Karpas-422 (cell line): ENCODE measurements at regions not wholly inside any gene's neighbourhood (a gene's known extent, or its start where the extent isn't known, plus 50 kb on each side); places are given as distances from the start of the nearest gene placed in this dataset.

ENCODE experiments used
- DNase-seq: peaks from one replicate; pipeline ENCODE4 v3.0.0-alpha.2; 2015
- H2AFZ ChIP-seq: fragments of 200-600 bp; sonication (generic); 2 replicates; pipeline ENCODE4 v1.6.1; 2014; ENCODE audit warnings: antibody characterized with exemption, low read length, mixed read lengths
- H3K27ac ChIP-seq: fragments of 200-600 bp; sonication (generic); 2 replicates; pipeline ENCODE4 v1.5.1; 2014; ENCODE audit warnings: mild to moderate bottlenecking, low read length, moderate library complexity
- H3K27me3 ChIP-seq: fragments of 200-600 bp; sonication (generic); 2 replicates; pipeline ENCODE4 v1.6.1; 2014; ENCODE audit warnings: low read length, mixed read lengths
- H3K36me3 ChIP-seq: fragments of 200-600 bp; sonication (generic); 2 replicates; pipeline ENCODE4 v1.6.1; 2014; ENCODE audit warnings: low read length, mixed read lengths; ENCODE audit not compliant: insufficient read depth
- H3K4me1 ChIP-seq: fragments of 200-600 bp; sonication (generic); 2 replicates; pipeline ENCODE4 v1.6.1; 2014; ENCODE audit warnings: mild to moderate bottlenecking, low read length, mixed read lengths
- H3K4me2 ChIP-seq: fragments of 200-600 bp; sonication (generic); 2 replicates; pipeline ENCODE4 v1.6.1; 2014; ENCODE audit warnings: low read length, low read depth, mild to moderate bottlenecking; ENCODE audit not compliant: poor library complexity, severe bottlenecking
- H3K4me3 ChIP-seq: fragments of 200-600 bp; sonication (generic); 2 replicates; pipeline ENCODE4 v1.5.1; 2014; ENCODE audit warnings: mild to moderate bottlenecking, antibody characterized with exemption, low read length, mixed read lengths
- H3K79me2 ChIP-seq: fragments of 200-600 bp; sonication (generic); 2 replicates; pipeline ENCODE4 v1.6.1; 2014; ENCODE audit warnings: mild to moderate bottlenecking, low read length, mixed read lengths
- H3K9ac ChIP-seq: fragments of 200-600 bp; sonication (generic); 2 replicates; pipeline ENCODE4 v1.6.0; 2014; ENCODE audit warnings: low read length
- H3K9me2 ChIP-seq: fragments of 200-600 bp; sonication (generic), shearing (Covaris generic); replicated peaks from 2 replicates; pipeline ENCODE4 v1.6.0; 2014; ENCODE audit warnings: mild to moderate bottlenecking, low read length, moderate library complexity; ENCODE audit not compliant: insufficient read depth
- H3K9me3 ChIP-seq: fragments of 300-700, 200-600 bp; sonication (generic); 2 replicates; pipeline ENCODE4 v1.6.1; 2014; ENCODE audit warnings: low read length, mixed read lengths
- H4K20me1 ChIP-seq: fragments of 200-600 bp; sonication (generic); 2 replicates; pipeline ENCODE4 v1.6.1; 2014; ENCODE audit warnings: mild to moderate bottlenecking, antibody characterized with exemption, low read length, low read depth; ENCODE audit not compliant: insufficient read depth

DNA sequence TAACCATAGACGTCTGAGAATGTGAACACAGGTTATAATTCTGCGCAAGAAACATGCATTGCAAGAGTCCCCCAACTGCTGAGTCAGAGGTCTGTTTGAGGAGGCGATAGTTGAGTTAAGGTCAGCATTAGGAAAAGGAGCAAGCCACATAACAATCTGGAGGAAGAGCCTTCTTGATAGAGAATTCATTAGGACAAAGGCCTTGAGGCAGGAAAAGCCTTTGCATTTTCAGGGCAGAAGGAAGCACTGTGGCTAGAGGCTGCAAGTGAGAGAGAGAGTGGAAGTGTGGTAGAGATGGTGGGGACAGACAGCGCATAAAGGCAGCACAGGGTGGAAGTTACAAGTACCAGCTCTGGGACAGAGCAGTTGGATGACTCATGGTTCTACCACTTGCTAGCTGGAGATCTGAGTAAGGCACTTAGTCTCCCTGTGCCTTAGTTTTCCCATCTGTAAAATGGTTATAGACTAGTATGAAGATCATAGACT is 125.8 kb upstream of the LNX1 start:
- H3K79me2 ChIP-seq = no peaks in the 10 kb centered on the region
- no peaks in the 10 kb centered on the region for H3K27me3 ChIP-seq
- H4K20me1 ChIP-seq = no peaks in the 10 kb centered on the region
- no peak overlapping the region for H2AFZ ChIP-seq
- H3K4me2 ChIP-seq = no peak overlapping the region
- H3K9me2 ChIP-seq = no peaks in the 10 kb centered on the region
- no peak overlapping the region for H3K4me3 ChIP-seq
- no peaks in the 10 kb centered on the region for H3K4me1 ChIP-seq
- no peaks in the 10 kb centered on the region for H3K36me3 ChIP-seq
- no peak overlapping the region for H3K9ac ChIP-seq
- DNase-seq = no peak
- H3K27ac ChIP-seq = no peak overlapping the region
- no peaks in the 10 kb centered on the region for H3K9me3 ChIP-seq

DNA sequence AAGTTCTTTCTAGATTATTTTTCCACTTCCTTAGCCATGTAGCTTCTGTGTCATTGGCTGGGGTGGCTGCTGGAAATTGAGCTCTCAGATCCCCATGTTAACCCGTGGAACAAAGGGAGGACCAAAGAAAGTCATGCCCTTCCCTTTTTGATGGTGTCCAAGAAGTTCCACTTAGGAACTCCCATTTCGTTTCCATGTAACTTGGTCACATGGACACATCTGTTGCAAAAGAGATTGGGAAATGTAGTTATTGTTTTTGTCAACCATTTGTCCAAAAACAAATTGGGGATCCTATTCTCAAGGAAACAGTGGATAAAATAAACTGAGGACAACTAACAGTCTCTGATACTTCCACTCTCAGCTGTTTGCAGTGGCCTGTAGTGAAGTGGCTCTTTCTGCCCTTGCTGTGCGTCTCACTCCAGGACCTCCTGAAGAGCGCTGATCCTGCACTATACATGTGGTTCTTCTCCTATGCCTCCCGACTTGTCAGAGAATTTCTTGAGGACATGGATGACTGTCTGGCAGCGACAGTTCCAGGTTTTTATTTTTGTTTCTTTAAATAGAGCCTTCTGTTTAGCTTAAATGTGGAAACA is 125.3 kb upstream of the LNX1 start:
- no peak overlapping the region for H3K4me3 ChIP-seq
- no peaks in the 10 kb centered on the region for H3K9me3 ChIP-seq
- H3K79me2 ChIP-seq = no peaks in the 10 kb centered on the region
- H3K36me3 ChIP-seq = no peaks in the 10 kb centered on the region
- H4K20me1 ChIP-seq = no peaks in the 10 kb centered on the region
- H3K9ac ChIP-seq = no peak overlapping the region
- no peak overlapping the region for H3K27ac ChIP-seq
- no peak overlapping the region for H3K4me2 ChIP-seq
- H3K9me2 ChIP-seq = no peaks in the 10 kb centered on the region
- H2AFZ ChIP-seq = no peak overlapping the region
- no peaks in the 10 kb centered on the region for H3K4me1 ChIP-seq
- no peaks in the 10 kb centered on the region for H3K27me3 ChIP-seq
- no peak for DNase-seq

- Histone ChIP-seq H3K9me2 (no peaks in the 10 kb centered on the region), H3K9me3 (no peaks in the 10 kb centered on the region), H3K27ac (no peak overlapping the region), H4K20me1 (no peaks in the 10 kb centered on the region), H3K4me2 (no peak overlapping the region), H3K79me2 (no peaks in the 10 kb centered on the region), H3K4me3 (no peak overlapping the region), H3K36me3 (no peaks in the 10 kb centered on the region), H3K27me3 (no peaks in the 10 kb centered on the region), H3K9ac (no peak overlapping the region), H2AFZ (no peak overlapping the region), H3K4me1 (no peaks in the 10 kb centered on the region)
- DNase-seq = no peak
Measured at GRCh38 chr4:53716011-53716410, 124.7 kb upstream of the LNX1 start.

DNA sequence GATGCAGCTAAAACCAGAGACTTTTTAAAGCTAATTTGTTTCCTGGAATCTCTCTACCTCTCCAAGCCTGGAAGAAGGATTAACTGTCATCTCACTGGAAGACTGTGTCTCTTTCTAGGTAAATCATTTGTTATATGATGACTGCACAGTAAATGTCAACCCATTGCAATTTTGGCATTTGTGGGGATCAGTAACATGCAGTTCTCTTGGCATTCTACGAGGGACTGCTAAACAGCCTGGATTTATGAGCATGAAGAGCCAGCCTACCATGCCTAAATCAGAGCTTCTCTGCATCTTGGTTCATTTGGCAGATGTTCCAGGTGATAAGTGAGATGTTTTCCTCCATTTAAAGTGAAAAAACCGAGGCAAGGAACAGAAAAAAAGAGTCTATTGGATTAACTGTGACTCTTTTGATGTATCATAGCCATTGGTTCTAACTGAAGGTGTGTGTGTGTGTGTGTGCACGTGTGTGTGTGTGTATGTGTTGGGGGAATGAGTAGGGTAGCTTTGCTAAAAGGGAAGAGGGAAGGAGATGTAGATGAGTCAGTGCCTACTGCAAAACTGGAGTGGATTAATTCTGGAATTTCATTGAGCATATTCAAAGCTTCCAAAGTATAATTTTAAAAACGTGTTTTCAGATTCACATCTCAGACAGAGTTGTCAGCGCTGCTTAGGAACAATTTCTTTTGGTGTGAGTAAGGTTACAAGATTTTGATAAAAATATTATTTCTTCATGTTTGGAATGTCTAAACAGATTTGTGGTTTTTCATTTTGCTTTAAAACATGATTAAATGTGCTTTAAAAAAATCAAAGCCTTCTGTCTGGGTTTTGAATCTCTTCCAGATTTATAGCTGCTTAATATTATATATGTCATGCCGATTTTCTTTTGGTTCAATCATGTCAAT is 123.2 kb upstream of the LNX1 start:
- Histone ChIP-seq H3K27me3 (no peaks in the 10 kb centered on the region), H3K9ac (no peak overlapping the region), H3K79me2 (no peaks in the 10 kb centered on the region), H3K4me3 (no peak overlapping the region), H4K20me1 (no peaks in the 10 kb centered on the region), H3K9me3 (no peaks in the 10 kb centered on the region), H3K4me1 (no peaks in the 10 kb centered on the region), H3K36me3 (no peaks in the 10 kb centered on the region), H3K9me2 (no peaks in the 10 kb centered on the region), H3K4me2 (no peak overlapping the region), H3K27ac (no peak overlapping the region), H2AFZ (no peak overlapping the region)
- DNase-seq = no peak

DNA sequence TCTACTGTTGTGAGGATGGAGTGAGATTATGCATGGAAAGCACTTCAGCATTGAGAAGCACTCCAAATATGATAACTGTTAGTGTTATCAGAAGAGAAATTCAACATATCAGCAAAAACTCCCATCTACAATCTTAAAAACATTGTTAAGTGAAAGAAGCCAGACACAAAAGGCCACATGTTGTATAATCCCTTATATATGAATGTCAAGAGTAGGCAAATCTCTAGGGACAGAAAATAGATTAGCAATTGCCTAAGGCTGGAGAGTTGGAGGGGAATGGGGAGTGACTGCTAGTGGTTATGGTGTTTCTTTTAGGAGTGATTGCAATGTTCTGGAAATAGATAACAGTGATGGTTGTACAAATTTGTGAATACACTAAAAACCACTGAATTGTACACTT is 122.5 kb upstream of the LNX1 start:
- H3K36me3 ChIP-seq = no peaks in the 10 kb centered on the region
- H3K4me1 ChIP-seq = no peaks in the 10 kb centered on the region
- H3K9me3 ChIP-seq = no peaks in the 10 kb centered on the region
- H3K27me3 ChIP-seq = no peaks in the 10 kb centered on the region
- no peak overlapping the region for H3K4me2 ChIP-seq
- H3K79me2 ChIP-seq = no peaks in the 10 kb centered on the region
- H3K4me3 ChIP-seq = no peak overlapping the region
- no peaks in the 10 kb centered on the region for H3K9me2 ChIP-seq
- no peaks in the 10 kb centered on the region for H4K20me1 ChIP-seq
- no peak for DNase-seq
- no peak overlapping the region for H2AFZ ChIP-seq
- H3K9ac ChIP-seq = no peak overlapping the region
- H3K27ac ChIP-seq = no peak overlapping the region

GRCh38 chr4:53713296-53713695 is 122.0 kb upstream of the LNX1 start:
- Histone ChIP-seq H3K4me1 (no peaks in the 10 kb centered on the region), H3K4me2 (no peak overlapping the region), H3K9me3 (no peaks in the 10 kb centered on the region), H3K27me3 (no peaks in the 10 kb centered on the region), H3K9ac (no peak overlapping the region), H4K20me1 (no peaks in the 10 kb centered on the region), H3K9me2 (no peaks in the 10 kb centered on the region), H3K27ac (no peak overlapping the region), H2AFZ (no peak overlapping the region), H3K79me2 (no peaks in the 10 kb centered on the region), H3K36me3 (no peaks in the 10 kb centered on the region), H3K4me3 (no peak overlapping the region)
- DNase-seq = no peak

DNA sequence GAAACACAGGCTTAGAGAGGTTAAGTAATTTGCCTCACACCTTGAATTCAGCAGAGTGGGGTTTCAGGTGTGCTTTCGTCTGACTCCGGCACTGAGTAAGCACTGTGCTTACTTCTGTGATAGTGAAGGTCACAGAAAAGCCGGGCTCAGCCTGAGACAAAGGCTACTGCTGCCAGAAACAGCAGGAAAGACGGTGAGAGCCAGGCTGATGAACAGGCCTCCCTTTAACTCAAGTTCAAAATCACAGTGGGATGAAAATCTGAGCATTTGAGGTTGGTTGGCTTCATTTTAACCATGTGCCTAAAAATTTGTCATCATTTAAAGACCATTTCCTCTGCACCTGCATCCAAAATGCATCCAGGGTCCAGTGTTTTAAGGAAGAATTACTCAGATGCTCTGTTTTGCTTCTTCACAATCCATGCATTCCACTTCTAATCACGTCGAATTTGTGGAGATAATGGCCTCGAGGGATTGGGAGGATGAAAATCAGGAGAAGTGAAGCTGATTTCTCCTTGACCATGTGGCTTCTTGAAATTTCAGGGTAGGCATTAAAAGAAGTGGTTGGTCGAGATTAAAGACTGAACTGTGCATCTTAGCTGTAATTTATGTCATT is 121.2 kb upstream of the LNX1 start:
- no peaks in the 10 kb centered on the region for H3K27me3 ChIP-seq
- no peaks in the 10 kb centered on the region for H3K4me1 ChIP-seq
- H3K4me3 ChIP-seq = no peak overlapping the region
- no peak overlapping the region for H2AFZ ChIP-seq
- no peaks in the 10 kb centered on the region for H3K9me2 ChIP-seq
- H3K36me3 ChIP-seq = no peaks in the 10 kb centered on the region
- H3K27ac ChIP-seq = no peak overlapping the region
- H3K79me2 ChIP-seq = no peaks in the 10 kb centered on the region
- no peak for DNase-seq
- no peak overlapping the region for H3K9ac ChIP-seq
- no peak overlapping the region for H3K4me2 ChIP-seq
- no peaks in the 10 kb centered on the region for H4K20me1 ChIP-seq
- no peaks in the 10 kb centered on the region for H3K9me3 ChIP-seq

GRCh38 chr4:53711926-53712325 is 120.6 kb upstream of the LNX1 start:
- no peaks in the 10 kb centered on the region for H3K79me2 ChIP-seq
- H2AFZ ChIP-seq = no peak overlapping the region
- H3K9me2 ChIP-seq = no peaks in the 10 kb centered on the region
- no peak overlapping the region for H3K4me2 ChIP-seq
- no peaks in the 10 kb centered on the region for H3K9me3 ChIP-seq
- no peaks in the 10 kb centered on the region for H3K4me1 ChIP-seq
- H3K4me3 ChIP-seq = no peak overlapping the region
- H3K36me3 ChIP-seq = no peaks in the 10 kb centered on the region
- DNase-seq = no peak
- H3K9ac ChIP-seq = no peak overlapping the region
- no peaks in the 10 kb centered on the region for H3K27me3 ChIP-seq
- no peak overlapping the region for H3K27ac ChIP-seq
- no peaks in the 10 kb centered on the region for H4K20me1 ChIP-seq
